ENCODE measurements at regions not wholly inside any gene's neighbourhood (a gene's known extent, or its start where the extent isn't known, plus 50 kb on each side); places are given as distances from the start of the nearest gene placed in this dataset.

DNA sequence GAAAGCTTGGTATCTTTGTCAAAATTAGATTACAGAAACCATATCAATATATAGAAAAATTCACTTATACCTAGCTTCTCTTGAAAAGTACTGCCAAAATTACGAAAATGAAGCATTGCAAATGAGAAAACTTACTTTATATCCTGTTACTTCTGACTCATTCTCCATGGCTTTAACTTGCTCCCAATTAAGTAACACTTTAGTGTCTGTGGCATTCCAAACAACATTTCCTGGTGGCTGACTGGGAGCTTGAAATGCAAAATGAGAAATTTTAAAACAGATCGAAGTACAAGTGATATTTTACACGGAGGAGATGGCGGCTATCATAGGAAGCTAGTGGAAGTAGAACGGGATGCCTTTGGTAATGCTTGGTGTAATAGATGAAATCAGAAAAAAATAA lies 347.3 kb downstream of the CNTN3 start:
- H3K4me3 ChIP-seq (ENCODE audit: low read depth, low read length): no peak overlapping the region
- DNase-seq (ENCODE audit: low read depth): peak; percentile 19
- TF ChIP-seq, protein P1, sequence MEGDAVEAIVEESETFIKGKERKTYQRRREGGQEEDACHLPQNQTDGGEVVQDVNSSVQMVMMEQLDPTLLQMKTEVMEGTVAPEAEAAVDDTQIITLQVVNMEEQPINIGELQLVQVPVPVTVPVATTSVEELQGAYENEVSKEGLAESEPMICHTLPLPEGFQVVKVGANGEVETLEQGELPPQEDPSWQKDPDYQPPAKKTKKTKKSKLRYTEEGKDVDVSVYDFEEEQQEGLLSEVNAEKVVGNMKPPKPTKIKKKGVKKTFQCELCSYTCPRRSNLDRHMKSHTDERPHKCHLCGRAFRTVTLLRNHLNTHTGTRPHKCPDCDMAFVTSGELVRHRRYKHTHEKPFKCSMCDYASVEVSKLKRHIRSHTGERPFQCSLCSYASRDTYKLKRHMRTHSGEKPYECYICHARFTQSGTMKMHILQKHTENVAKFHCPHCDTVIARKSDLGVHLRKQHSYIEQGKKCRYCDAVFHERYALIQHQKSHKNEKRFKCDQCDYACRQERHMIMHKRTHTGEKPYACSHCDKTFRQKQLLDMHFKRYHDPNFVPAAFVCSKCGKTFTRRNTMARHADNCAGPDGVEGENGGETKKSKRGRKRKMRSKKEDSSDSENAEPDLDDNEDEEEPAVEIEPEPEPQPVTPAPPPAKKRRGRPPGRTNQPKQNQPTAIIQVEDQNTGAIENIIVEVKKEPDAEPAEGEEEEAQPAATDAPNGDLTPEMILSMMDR (IDR thresholded peaks at IDR 0.05; ENCODE audit: insufficient read depth, low read length): no peak

GRCh38 chr3:74265069-74265468 lies 349.4 kb downstream of the CNTN3 start:
- TF ChIP-seq, protein P1 (IDR thresholded peaks at IDR 0.05; ENCODE audit: insufficient read depth, low read length): no peak
- no peak for DNase-seq (ENCODE audit: low read depth)
- H3K4me3 ChIP-seq (ENCODE audit: low read depth, low read length): no peak overlapping the region

DNA sequence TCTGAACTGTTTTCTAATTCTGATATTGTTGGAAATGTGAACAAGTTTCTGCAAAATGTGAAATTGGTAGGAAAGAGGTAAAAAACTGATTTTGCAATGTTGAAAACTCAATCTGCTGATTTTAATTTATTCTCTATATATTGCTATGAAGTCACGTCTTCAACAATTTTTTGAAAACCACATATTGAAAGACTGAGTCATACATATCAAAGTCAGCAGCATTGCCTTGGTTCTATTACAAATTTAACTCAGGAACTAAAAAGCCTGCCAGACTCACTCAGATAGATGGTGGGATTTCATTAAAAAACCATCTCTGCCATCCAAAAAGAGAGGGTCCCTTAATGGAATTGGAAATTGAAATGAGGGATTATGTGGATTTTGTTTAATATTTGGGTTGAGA lies 351.4 kb downstream of the CNTN3 start:
- H3K4me3 ChIP-seq (ENCODE audit: low read depth, low read length): no peak overlapping the region
- peak; percentile 6 for DNase-seq (ENCODE audit: low read depth)
- TF ChIP-seq, protein P1 (IDR thresholded peaks at IDR 0.05; ENCODE audit: insufficient read depth, low read length): no peak

GRCh38 chr3:74233091-74233490 lies 381.4 kb downstream of the CNTN3 start:
- DNase-seq (ENCODE audit: low read depth): peak; percentile 5

GRCh38 chr3:74217467-74217866 lies 397.0 kb downstream of the CNTN3 start:
- H3K4me3 ChIP-seq (ENCODE audit: low read depth, low read length): no peak overlapping the region
- TF ChIP-seq, protein P1 (IDR thresholded peaks at IDR 0.05; ENCODE audit: insufficient read depth, low read length): no peak
- no peak for DNase-seq (ENCODE audit: low read depth)

More at GRCh38 chr3:74233091-74233490, 381.4 kb downstream of the CNTN3 start:
- H3K4me3 ChIP-seq (ENCODE audit: low read depth, low read length): no peak overlapping the region
- TF ChIP-seq, protein P1 (IDR thresholded peaks at IDR 0.05; ENCODE audit: insufficient read depth, low read length): no peak

DNA sequence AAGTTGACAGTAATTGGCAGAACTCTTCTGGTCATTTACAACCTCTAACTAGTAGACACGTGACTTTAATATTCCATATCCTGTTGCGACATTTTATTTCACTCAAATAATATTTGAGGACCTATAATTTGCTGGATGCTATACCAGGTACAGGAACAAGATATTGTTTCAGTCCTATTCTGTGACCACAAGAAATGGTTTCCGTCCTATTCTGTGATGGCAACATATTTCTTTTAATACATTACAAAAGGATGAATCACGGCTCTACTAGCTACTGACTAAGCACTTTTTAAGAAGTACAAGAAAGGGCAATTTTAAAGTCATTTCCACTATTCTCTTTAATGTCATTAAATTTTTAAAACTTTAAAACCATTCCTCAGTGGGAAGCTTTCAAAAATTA lies 400.2 kb downstream of the CNTN3 start:
- DNase-seq (ENCODE audit: low read depth): no peak
- TF ChIP-seq, protein P1 (IDR thresholded peaks at IDR 0.05; ENCODE audit: insufficient read depth, low read length): no peak
- no peak overlapping the region for H3K4me3 ChIP-seq (ENCODE audit: low read depth, low read length)

DNA sequence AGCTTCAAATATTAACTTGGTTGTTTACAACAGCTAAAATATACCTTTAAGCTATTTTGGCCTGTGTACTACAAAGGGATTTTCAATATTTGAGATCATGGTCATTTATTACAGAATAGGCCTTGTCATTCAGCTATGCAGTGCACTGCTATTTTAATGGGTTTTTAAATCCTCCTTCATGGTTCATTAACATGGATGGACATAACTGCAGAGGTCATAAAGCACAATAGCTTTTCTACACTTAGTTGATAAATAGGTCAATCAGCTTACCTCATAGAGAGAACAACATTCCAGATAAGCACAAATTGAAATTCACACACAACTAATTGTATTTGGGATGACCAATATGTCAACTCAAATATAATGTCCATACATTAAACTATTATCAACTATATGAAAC lies 403.7 kb downstream of the CNTN3 start:
- H3K4me3 ChIP-seq (ENCODE audit: low read depth, low read length): no peak overlapping the region
- no peak for DNase-seq (ENCODE audit: low read depth)
- TF ChIP-seq, protein P1 (IDR thresholded peaks at IDR 0.05; ENCODE audit: insufficient read depth, low read length): no peak
